Skin of body (tissue), 1 donor: ENCODE measurements at regions not wholly inside any gene's neighbourhood (a gene's known extent, or its start where the extent isn't known, plus 50 kb on each side); places are given as distances from the start of the nearest gene placed in this dataset.

ENCODE experiments used
- small RNA-seq: library from RNA; depleted of rRNA; stranded (forward); fragments of <200 nt; gene quantifications from one replicate; pipeline ENCODE3, GENCODE V24; 2014; ENCODE audit warnings: low replicate concordance

Small RNAs in the stretch of these regions (small RNA-seq; reads per million reads assigned to genes)
- gene RNA5SP426 = 1.5 reads per million, percentile 83 among the genes with 10 or more reads in this experiment
